H9 (cell line): ENCODE measurements at regions not wholly inside any gene's neighbourhood (a gene's known extent, or its start where the extent isn't known, plus 50 kb on each side); places are given as distances from the start of the nearest gene placed in this dataset.

ENCODE experiments used
- DNase-seq: peaks from one replicate; pipeline ENCODE4 v3.0.0-alpha.2; 2017
- H2AFZ ChIP-seq: one replicate; pipeline ENCODE4 v1.6.1; 2013; ENCODE audit warnings: mild to moderate bottlenecking, low read length, control low read depth, moderate library complexity
- H2AK5ac ChIP-seq: 2 replicates; pipeline ENCODE4 v1.6.1; 2013; ENCODE audit warnings: low read length, control low read depth, mixed read lengths; ENCODE audit not compliant: insufficient read length
- H2BK120ac ChIP-seq: one replicate; pipeline ENCODE4 v1.6.1; 2013; ENCODE audit warnings: low read depth, mild to moderate bottlenecking, low read length, control low read depth, inconsistent platforms; ENCODE audit not compliant: poor library complexity, severe bottlenecking
- H2BK12ac ChIP-seq: 2 replicates; pipeline ENCODE4 v1.6.1; 2013; ENCODE audit warnings: low read length, control low read depth, mixed read lengths, low read depth; ENCODE audit not compliant: insufficient read length
- H2BK15ac ChIP-seq: 2 replicates; pipeline ENCODE4 v1.6.1; 2013; ENCODE audit warnings: low read depth, low read length, control low read depth
- H2BK20ac ChIP-seq: one replicate; pipeline ENCODE4 v1.6.1; 2013; ENCODE audit warnings: low read depth, mild to moderate bottlenecking, low read length, control low read depth, inconsistent platforms; ENCODE audit not compliant: poor library complexity, severe bottlenecking
- H2BK5ac ChIP-seq: 2 replicates; pipeline ENCODE4 v1.6.1; 2013; ENCODE audit warnings: low read length, control low read depth, mixed read lengths; ENCODE audit not compliant: insufficient read length
- H3K14ac ChIP-seq: 2 replicates; pipeline ENCODE4 v1.6.1; 2013; ENCODE audit warnings: low read length, control low read depth; ENCODE audit not compliant: insufficient read depth
- H3K18ac ChIP-seq: 2 replicates; pipeline ENCODE4 v1.6.1; 2013; ENCODE audit warnings: low read depth, mild to moderate bottlenecking, mixed read lengths, low read length, control low read depth; ENCODE audit not compliant: insufficient read length
- H3K23ac ChIP-seq: 2 replicates; pipeline ENCODE4 v1.6.1; 2013; ENCODE audit warnings: low read length, control low read depth, mixed read lengths, low read depth; ENCODE audit not compliant: insufficient read length
- H3K23me2 ChIP-seq: 2 replicates; pipeline ENCODE4 v1.6.1; 2013; ENCODE audit warnings: low read depth, mild to moderate bottlenecking, mixed read lengths, low read length, control low read depth; ENCODE audit not compliant: insufficient read length, poor library complexity, severe bottlenecking
- H3K27ac ChIP-seq: 2 replicates; pipeline ENCODE4 v1.5.1; 2013; ENCODE audit warnings: low read length, control low read depth, mixed read lengths, low read depth; ENCODE audit not compliant: insufficient read length
- H3K27me3 ChIP-seq: 2 replicates; pipeline ENCODE4 v1.6.1; 2013; ENCODE audit warnings: low read length, control low read depth, inconsistent platforms; ENCODE audit not compliant: insufficient read depth
- H3K4ac ChIP-seq: 2 replicates; pipeline ENCODE4 v1.6.1; 2013; ENCODE audit warnings: low read depth, mild to moderate bottlenecking, control low read depth, inconsistent platforms, low read length, moderate library complexity
- H3K4me1 ChIP-seq: 2 replicates; pipeline ENCODE4 v1.6.1; 2013; ENCODE audit warnings: low read length, control low read depth, inconsistent platforms; ENCODE audit not compliant: insufficient read depth
- H3K4me2 ChIP-seq: 2 replicates; pipeline ENCODE4 v1.6.1; 2013; ENCODE audit warnings: low read length, control low read depth, mixed read lengths; ENCODE audit not compliant: insufficient read length, insufficient read depth
- H3K56ac ChIP-seq: 2 replicates; pipeline ENCODE4 v1.6.1; 2013; ENCODE audit warnings: low read depth, mild to moderate bottlenecking, mixed read lengths, low read length, control low read depth; ENCODE audit not compliant: insufficient read length
- H3K79me1 ChIP-seq: 2 replicates; pipeline ENCODE4 v1.6.1; 2013; ENCODE audit warnings: low read depth, mild to moderate bottlenecking, moderate library complexity, low read length, control low read depth, inconsistent platforms; ENCODE audit not compliant: insufficient read depth, poor library complexity, severe bottlenecking
- H3K79me2 ChIP-seq: 2 replicates; pipeline ENCODE4 v1.6.1; 2013; ENCODE audit warnings: low read length, control low read depth, inconsistent platforms; ENCODE audit not compliant: insufficient read depth
- H3K9ac ChIP-seq: 2 replicates; pipeline ENCODE4 v1.6.1; 2013; ENCODE audit warnings: low read length, control low read depth, mixed read lengths; ENCODE audit not compliant: insufficient read length; ENCODE audit errors: extremely low read depth
- H3K9me3 ChIP-seq: one replicate; pipeline ENCODE4 v1.6.1; 2013; ENCODE audit warnings: low read depth, low read length, inconsistent platforms; ENCODE audit not compliant: control insufficient read depth
- H3T11ph ChIP-seq: one replicate; pipeline ENCODE4 v1.6.1; 2013; ENCODE audit warnings: mild to moderate bottlenecking, low read length, control low read depth, inconsistent platforms
- H4K20me1 ChIP-seq: one replicate; pipeline ENCODE4 v1.6.1; 2013; ENCODE audit not compliant: control insufficient read depth, insufficient read length, insufficient read depth
- H4K5ac ChIP-seq: 2 replicates; pipeline ENCODE4 v1.6.1; 2013; ENCODE audit warnings: low read depth, mild to moderate bottlenecking, mixed read lengths, low read length, control low read depth; ENCODE audit not compliant: insufficient read length
- H4K8ac ChIP-seq: replicated peaks from 2 replicates; pipeline ENCODE4 v1.6.1; 2013; ENCODE audit warnings: low read length, control low read depth, mixed read lengths, low read depth; ENCODE audit not compliant: insufficient read length
- H4K91ac ChIP-seq: 2 replicates; pipeline ENCODE4 v1.6.1; 2013; ENCODE audit warnings: low read depth, mild to moderate bottlenecking, moderate library complexity, mixed read lengths, low read length, control low read depth; ENCODE audit not compliant: insufficient read length
- H3K27ac Mint-ChIP-seq, 3 experiments: 2 replicates in 2 of 3; 3 replicates in 1 of 3; pipeline ENCODE4 v1.8.0; 2020 to 2021; ENCODE audit warnings: mixed read lengths in 3 of 3, mild to moderate bottlenecking in 1 of 3, moderate library complexity in 1 of 3
- H3K27me3 Mint-ChIP-seq: 2 replicates; pipeline ENCODE4 v1.8.0; 2021; ENCODE audit warnings: low read depth, mild to moderate bottlenecking, moderate library complexity, mixed read lengths
- H3K36me3 Mint-ChIP-seq, 3 experiments: 2 replicates in 2 of 3; 3 replicates in 1 of 3; pipeline ENCODE4 v1.8.0; 2020 to 2021; ENCODE audit warnings: low read depth in 3 of 3, mixed read lengths in 3 of 3; ENCODE audit not compliant: insufficient read depth in 1 of 3
- H3K4me1 Mint-ChIP-seq, 2 experiments: 2 replicates each; pipeline ENCODE4 v1.8.0; 2020; ENCODE audit warnings: mixed read lengths in 2 of 2
- H3K4me3 Mint-ChIP-seq, 2 experiments: 2 replicates in 1 of 2; 3 replicates in 1 of 2; pipeline ENCODE4 v1.8.0; 2020 to 2021; ENCODE audit warnings: mild to moderate bottlenecking in 2 of 2, mixed read lengths in 2 of 2, moderate library complexity in 1 of 2
- H3K9me3 Mint-ChIP-seq, 2 experiments: 2 replicates in 1 of 2; 3 replicates in 1 of 2; pipeline ENCODE4 v1.8.0; 2020; ENCODE audit warnings: mild to moderate bottlenecking in 2 of 2, mixed read lengths in 2 of 2, moderate library complexity in 1 of 2
- WGBS: extraction: QIAGEN DNeasy Blood & Tissue Kit; methylation state at CpG from one replicate; pipeline ENCODE4 v1.1.7; 2013; ENCODE audit warnings: missing lambda C conversion rate, low lambda C conversion rate, mixed read lengths; ENCODE audit not compliant: insufficient read length; ENCODE audit errors: extremely low coverage; 5-methylcytosine and 5-hydroxymethylcytosine counted together
- TF ChIP-seq, protein P1 (sequence below): fragments of 200-600 bp; sonication (generic); conservative IDR thresholded peaks from 3 replicates; pipeline ENCODE4 v1.8.0; 2021; ENCODE audit warnings: antibody characterized with exemption, mild to moderate bottlenecking

DNA sequence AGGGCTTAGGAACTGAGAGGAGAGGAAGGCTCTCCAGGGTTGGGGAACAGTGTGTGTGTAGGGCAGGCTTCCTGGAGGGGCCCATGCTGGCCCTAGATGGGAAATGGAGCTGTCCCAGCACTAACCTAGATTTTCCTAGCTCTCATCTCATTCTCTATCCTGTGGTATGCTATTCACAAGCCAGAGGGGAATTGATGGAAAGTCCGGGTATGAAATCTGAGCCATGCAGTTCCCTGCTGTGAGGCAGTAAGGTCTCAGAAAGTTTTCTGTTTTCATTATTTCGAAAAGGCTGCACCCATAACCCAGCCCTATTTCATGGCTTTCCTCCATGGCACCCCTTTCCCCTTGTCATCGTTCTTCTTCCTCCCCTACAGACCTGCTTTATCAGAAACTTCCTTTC, 220.3 kb downstream of the RPS24 start:
- Mint-ChIP-seq H3K27me3 (peaks cover 2% of the 10 kb centered on the region; the same call in 1 of the 2 replicates), H3K36me3 (no peaks in the 10 kb centered on the region; a peak in 1 of 7 replicates), H3K4me1 (peaks cover 6% of the 10 kb centered on the region in 2 experiments), H3K9me3 (no peaks in the 10 kb centered on the region), H3K4me3 (no peak overlapping the region), H3K27ac (no peak overlapping the region; a peak in 1 of 7 replicates)
- no peak overlapping the region for H2BK120ac ChIP-seq
- no peak overlapping the region for H2BK12ac ChIP-seq
- no peaks in the 10 kb centered on the region for H4K20me1 ChIP-seq
- no peak overlapping the region for H3K4ac ChIP-seq
- H2AK5ac ChIP-seq, result no peak overlapping the region
- DNase-seq, result no peak
- no peak overlapping the region for H3T11ph ChIP-seq
- no peak overlapping the region for H3K18ac ChIP-seq
- no peak overlapping the region for H3K4me2 ChIP-seq
- H2BK15ac ChIP-seq, result no peak overlapping the region
- WGBS, result no CpG with 5 or more reads among the region's 3 CpGs
- no peaks in the 10 kb centered on the region for H3K79me2 ChIP-seq
- no peaks in the 10 kb centered on the region for H3K23me2 ChIP-seq
- TF ChIP-seq, protein P1, sequence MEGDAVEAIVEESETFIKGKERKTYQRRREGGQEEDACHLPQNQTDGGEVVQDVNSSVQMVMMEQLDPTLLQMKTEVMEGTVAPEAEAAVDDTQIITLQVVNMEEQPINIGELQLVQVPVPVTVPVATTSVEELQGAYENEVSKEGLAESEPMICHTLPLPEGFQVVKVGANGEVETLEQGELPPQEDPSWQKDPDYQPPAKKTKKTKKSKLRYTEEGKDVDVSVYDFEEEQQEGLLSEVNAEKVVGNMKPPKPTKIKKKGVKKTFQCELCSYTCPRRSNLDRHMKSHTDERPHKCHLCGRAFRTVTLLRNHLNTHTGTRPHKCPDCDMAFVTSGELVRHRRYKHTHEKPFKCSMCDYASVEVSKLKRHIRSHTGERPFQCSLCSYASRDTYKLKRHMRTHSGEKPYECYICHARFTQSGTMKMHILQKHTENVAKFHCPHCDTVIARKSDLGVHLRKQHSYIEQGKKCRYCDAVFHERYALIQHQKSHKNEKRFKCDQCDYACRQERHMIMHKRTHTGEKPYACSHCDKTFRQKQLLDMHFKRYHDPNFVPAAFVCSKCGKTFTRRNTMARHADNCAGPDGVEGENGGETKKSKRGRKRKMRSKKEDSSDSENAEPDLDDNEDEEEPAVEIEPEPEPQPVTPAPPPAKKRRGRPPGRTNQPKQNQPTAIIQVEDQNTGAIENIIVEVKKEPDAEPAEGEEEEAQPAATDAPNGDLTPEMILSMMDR, result no peak
- no peak overlapping the region for H4K5ac ChIP-seq
- H3K4me1 ChIP-seq, result no peaks in the 10 kb centered on the region
- H2BK5ac ChIP-seq, result no peak overlapping the region
- no peak overlapping the region for H3K23ac ChIP-seq
- no peak overlapping the region for H3K56ac ChIP-seq
- H3K9me3 ChIP-seq, result no peaks in the 10 kb centered on the region
- H4K8ac ChIP-seq, result no peak overlapping the region
- H2AFZ ChIP-seq, result no peak overlapping the region
- H2BK20ac ChIP-seq, result no peak overlapping the region
- H3K27ac ChIP-seq, result no peak overlapping the region
- no peak overlapping the region for H3K9ac ChIP-seq
- H3K79me1 ChIP-seq, result no peaks in the 10 kb centered on the region
- no peaks in the 10 kb centered on the region for H3K27me3 ChIP-seq
- H4K91ac ChIP-seq, result no peak overlapping the region
- no peak overlapping the region for H3K14ac ChIP-seq
